ENCODE measurements at regions not wholly inside any gene's neighbourhood (a gene's known extent, or its start where the extent isn't known, plus 50 kb on each side); places are given as distances from the start of the nearest gene placed in this dataset.

DNA sequence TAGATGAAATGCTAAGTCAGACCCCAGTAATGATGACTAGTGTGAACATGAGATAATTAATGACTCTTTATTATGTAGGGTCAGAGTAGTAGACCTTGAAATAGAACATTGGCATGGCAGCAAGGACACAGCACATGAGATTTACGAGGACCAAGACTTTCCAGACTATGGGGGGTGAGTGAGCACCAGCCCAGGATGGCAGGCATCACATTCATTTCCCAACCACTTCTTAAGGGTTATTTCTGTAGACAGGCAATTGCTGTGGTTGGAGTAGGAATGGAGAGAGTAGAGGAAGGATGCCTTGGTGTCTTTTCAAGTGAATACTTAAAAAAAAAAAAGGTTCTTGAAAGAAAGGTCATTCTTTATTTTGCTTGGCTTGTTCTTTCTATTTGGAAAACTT, 189.4 kb upstream of the DYRK2 start:
- ATAC-seq, result no peak
- intact Hi-C loops (cut with DNase I, micrococcal nuclease), result no loop called here
- no peak overlapping the region for H3K4me3 ChIP-seq

DNA sequence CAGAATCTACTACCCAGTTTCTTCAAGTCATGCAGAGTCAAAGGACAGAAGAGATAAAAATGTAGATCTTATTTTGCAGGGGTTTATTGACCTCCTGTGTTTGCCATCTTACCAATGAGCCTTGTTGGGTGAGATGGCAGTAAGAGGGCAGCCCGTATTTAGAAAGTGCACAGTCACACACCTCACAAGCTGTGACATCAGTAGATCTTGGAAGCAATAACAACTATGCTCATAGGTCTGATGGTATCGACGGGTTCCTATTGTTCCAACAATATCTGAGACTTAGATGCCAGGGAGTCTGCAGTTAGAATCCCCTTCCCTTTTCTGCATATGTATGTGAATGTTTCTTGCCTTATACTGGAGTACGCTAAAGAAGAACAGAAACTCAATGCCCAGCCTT, 189.0 kb upstream of the DYRK2 start:
- TF ChIP-seq, protein P1, sequence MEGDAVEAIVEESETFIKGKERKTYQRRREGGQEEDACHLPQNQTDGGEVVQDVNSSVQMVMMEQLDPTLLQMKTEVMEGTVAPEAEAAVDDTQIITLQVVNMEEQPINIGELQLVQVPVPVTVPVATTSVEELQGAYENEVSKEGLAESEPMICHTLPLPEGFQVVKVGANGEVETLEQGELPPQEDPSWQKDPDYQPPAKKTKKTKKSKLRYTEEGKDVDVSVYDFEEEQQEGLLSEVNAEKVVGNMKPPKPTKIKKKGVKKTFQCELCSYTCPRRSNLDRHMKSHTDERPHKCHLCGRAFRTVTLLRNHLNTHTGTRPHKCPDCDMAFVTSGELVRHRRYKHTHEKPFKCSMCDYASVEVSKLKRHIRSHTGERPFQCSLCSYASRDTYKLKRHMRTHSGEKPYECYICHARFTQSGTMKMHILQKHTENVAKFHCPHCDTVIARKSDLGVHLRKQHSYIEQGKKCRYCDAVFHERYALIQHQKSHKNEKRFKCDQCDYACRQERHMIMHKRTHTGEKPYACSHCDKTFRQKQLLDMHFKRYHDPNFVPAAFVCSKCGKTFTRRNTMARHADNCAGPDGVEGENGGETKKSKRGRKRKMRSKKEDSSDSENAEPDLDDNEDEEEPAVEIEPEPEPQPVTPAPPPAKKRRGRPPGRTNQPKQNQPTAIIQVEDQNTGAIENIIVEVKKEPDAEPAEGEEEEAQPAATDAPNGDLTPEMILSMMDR (IDR thresholded peaks at IDR 0.05), result no peak
- Histone ChIP-seq H3K36me3 (ENCODE audit: low read depth) (no peaks in the 10 kb centered on the region), H3K4me3 (no peak overlapping the region), H3K4me1 (ENCODE audit: low read depth) (no peaks in the 10 kb centered on the region), H3K9me3 (no peaks in the 10 kb centered on the region)
- ATAC-seq (no peak), DNase-seq (no peak)
- intact Hi-C loops (cut with DNase I, micrococcal nuclease), result no loop called here

More for the DNA sequence above, 189.4 kb upstream of the DYRK2 start:
- DNase-seq, result no peak
- Histone ChIP-seq H3K36me3 (ENCODE audit: low read depth) (no peaks in the 10 kb centered on the region), H3K4me1 (ENCODE audit: low read depth) (no peaks in the 10 kb centered on the region), H3K9me3 (no peaks in the 10 kb centered on the region)
- TF ChIP-seq, protein P1 (IDR thresholded peaks at IDR 0.05), result no peak

DNA sequence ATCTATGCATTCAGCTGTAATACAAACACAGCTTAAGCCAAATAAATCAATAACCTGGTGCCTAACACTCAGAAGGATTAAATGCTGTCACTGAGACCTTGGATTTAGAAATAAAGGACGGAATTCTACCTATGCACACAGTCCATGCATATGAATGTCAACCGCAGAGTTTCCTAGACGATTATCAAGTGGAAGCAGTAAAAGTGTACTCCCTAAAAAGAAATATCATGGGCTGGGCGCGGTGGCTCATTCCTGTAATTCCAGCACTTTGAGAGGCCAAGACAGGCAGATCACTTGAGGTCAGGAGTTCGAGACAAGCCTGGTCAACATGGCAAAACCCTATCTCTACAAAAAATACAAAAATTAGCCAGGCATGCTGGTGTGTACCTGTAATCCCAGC, 188.2 kb upstream of the DYRK2 start:
- no peak for ATAC-seq

DNA sequence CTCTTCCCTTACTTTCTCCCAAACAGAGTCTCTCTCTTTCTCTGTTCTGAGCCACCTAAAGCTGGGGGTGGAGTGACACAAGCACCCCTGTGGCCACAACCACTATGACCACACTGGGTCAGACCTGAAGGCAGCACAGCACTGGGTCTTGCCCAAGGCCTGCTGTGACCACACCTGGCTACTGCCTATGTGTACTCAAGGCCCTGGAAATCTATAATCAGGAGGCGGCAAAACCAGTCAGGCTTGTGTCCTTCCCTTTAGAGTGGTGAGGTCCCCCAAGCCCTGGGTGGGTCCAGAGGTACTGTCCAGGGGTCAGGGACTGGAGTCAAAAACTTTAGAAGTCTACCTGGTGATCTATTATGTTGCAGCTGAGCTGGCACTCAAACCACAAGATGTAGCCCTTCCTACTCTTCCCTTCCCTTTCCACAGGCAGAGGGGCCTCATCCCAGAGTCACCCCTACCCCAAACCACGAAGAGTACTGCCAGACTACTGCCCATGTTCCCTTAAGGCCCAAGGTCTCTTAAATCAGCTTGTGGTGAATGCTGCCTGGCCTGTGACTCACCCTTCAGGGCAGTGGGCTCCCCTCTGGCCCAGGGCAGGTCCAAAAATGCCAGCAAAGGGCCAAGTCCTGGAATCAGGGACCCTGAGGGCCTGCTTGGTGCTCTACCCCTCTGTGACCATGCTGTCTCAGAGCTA, 179.8 kb upstream of the DYRK2 start:
- ATAC-seq (no peak), DNase-seq (no peak)
- intact Hi-C loops (cut with DNase I, micrococcal nuclease), result no loop called here

More for the DNA sequence above, 188.2 kb upstream of the DYRK2 start:
- TF ChIP-seq, protein P1 (IDR thresholded peaks at IDR 0.05), result no peak
- no peak for DNase-seq
- Histone ChIP-seq H3K4me3 (no peak overlapping the region), H3K36me3 (ENCODE audit: low read depth) (no peaks in the 10 kb centered on the region), H3K9me3 (no peaks in the 10 kb centered on the region), H3K4me1 (ENCODE audit: low read depth) (no peaks in the 10 kb centered on the region)
- intact Hi-C loops (cut with DNase I, micrococcal nuclease), result no loop called here

DNA sequence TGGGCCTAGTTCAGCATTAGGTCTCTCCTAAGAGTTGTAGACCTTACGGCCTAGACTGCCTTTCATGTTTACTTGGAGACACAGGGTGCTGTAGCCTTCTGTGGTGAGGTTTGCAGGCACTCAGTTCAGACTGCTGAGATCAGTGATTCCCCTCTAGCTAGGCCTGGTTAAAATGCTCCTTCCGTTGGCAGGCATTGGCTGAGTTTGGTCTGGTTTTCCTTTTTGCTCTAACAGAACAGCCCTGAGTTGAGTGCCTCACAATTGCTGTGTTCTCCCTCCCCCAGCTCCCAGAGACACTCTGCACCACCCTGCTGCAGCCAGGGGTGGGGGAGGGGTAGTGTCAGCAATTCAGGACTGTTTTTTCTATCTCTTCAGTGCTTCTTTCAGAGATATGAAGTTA, 178.9 kb upstream of the DYRK2 start:
- H3K4me3 ChIP-seq, result no peak overlapping the region
- TF ChIP-seq, protein P1 (IDR thresholded peaks at IDR 0.05), result no peak
- DNase-seq, result no peak
- no peaks in the 10 kb centered on the region for H3K36me3 ChIP-seq (ENCODE audit: low read depth)
- no peak for ATAC-seq
- no peaks in the 10 kb centered on the region for H3K4me1 ChIP-seq (ENCODE audit: low read depth)
- H3K9me3 ChIP-seq, result no peaks in the 10 kb centered on the region
- intact Hi-C loops (cut with DNase I, micrococcal nuclease), result no loop called here

More for the DNA sequence above, 179.8 kb upstream of the DYRK2 start:
- Histone ChIP-seq H3K36me3 (ENCODE audit: low read depth) (no peaks in the 10 kb centered on the region), H3K4me3 (no peak overlapping the region), H3K9me3 (no peaks in the 10 kb centered on the region), H3K4me1 (ENCODE audit: low read depth) (no peaks in the 10 kb centered on the region)
- TF ChIP-seq, protein P1 (IDR thresholded peaks at IDR 0.05), result no peak

DNA sequence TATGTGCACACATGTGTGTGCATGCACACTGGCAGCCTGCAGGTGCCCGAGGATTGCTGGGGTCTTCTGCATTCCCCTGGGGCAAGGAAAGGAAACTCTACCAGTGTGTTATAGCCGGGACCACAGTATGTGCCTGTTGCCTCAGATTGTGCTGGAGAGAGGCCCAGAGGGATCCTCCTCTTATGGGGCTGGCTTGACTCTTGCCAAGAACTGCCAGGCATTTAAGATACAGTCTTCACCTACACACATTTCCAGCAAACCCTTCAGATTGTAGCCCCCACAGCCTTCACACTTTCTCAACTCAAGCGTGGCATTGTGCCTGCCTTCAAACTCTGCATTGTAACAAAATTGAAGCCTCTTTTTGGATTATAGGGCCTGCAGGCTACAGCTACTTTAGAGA, 176.7 kb upstream of the DYRK2 start:
- H3K4me3 ChIP-seq, result no peak overlapping the region
- no peaks in the 10 kb centered on the region for H3K9me3 ChIP-seq
- DNase-seq (no peak), ATAC-seq (no peak)
- H3K36me3 ChIP-seq (ENCODE audit: low read depth), result no peaks in the 10 kb centered on the region
- intact Hi-C loops (cut with DNase I, micrococcal nuclease), result no loop called here
- TF ChIP-seq, protein P1 (IDR thresholded peaks at IDR 0.05), result no peak
- no peaks in the 10 kb centered on the region for H3K4me1 ChIP-seq (ENCODE audit: low read depth)
